AG09319 (cell line): ENCODE measurements at regions not wholly inside any gene's neighbourhood (a gene's known extent, or its start where the extent isn't known, plus 50 kb on each side); places are given as distances from the start of the nearest gene placed in this dataset.

Experiments used
- DNase-seq: peaks from one replicate; pipeline ENCODE4 v3.0.0-alpha.2; 2010; ENCODE audit warnings: low read depth; ENCODE audit errors: extremely low read depth
- TF ChIP-seq, protein P1 (sequence below): IDR thresholded peaks from 2 replicates; pipeline ENCODE4 v1.5.1; 2011; ENCODE audit warnings: low read depth, mild to moderate bottlenecking, inconsistent platforms, low read length, moderate library complexity

DNA sequence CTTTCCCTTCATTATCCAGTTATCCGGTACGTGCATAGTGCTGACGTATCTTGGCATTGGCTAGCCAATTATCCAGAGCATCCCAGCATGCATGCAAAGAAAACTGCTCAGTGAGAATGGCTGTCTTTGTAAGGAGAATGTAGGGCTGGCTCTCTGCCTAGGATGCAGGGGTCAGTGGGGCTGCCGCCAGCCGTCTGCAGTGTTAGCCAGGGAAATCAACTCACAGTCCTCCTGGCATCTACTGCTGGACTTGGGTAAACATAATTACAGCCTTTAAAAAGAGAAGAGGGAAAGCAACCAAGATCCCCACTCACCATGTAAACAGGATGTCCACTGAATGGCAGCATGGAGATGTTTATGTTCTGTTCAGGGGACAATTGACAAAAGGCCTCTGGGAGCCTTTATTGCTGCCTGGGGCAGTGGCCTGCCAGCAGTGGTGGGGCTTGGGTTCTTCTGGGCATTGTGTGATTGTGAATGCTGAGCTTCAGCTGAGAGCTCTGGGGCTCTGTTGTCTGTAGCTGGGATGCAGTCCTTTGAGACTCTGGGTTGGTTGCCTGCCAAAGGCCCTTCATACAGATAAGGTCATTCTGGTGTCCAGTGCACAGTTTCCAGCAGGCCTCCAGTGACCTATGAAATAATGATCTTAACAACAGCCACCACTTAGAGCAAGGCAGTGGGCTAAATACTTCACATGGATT lies 121.8 kb downstream of the TBC1D30 start:
- TF ChIP-seq, protein P1, sequence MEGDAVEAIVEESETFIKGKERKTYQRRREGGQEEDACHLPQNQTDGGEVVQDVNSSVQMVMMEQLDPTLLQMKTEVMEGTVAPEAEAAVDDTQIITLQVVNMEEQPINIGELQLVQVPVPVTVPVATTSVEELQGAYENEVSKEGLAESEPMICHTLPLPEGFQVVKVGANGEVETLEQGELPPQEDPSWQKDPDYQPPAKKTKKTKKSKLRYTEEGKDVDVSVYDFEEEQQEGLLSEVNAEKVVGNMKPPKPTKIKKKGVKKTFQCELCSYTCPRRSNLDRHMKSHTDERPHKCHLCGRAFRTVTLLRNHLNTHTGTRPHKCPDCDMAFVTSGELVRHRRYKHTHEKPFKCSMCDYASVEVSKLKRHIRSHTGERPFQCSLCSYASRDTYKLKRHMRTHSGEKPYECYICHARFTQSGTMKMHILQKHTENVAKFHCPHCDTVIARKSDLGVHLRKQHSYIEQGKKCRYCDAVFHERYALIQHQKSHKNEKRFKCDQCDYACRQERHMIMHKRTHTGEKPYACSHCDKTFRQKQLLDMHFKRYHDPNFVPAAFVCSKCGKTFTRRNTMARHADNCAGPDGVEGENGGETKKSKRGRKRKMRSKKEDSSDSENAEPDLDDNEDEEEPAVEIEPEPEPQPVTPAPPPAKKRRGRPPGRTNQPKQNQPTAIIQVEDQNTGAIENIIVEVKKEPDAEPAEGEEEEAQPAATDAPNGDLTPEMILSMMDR = no peak
- peak; percentile 18 for DNase-seq

DNA sequence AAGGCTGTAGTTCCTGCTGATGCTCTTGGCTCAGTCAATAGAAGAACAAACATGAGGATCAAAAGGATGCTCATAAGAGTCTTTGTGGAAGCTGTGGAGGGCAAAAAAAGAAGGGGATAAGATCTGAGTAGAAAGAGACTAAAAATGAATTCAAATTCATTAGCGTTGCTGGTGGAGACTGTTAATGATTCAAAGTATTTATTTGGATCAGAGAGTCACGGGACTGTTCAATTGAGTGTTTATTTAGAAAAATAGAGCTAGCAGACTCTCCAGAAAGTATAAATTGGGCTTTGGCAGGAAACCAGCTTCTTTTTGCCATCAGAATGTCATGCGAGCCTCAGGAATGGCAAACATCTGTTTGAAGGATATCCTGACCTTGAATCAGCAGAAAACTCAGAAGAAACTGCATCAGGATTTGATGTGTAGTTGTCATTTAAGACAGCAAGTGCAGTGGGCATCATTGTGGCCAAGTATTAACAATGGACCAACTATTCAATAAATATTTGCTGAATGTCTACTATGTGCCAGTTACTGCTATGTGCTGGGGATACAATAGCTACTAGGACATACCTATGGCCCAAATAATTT lies 126.4 kb downstream of the TBC1D30 start:
- TF ChIP-seq, protein P1 = no peak
- no peak for DNase-seq

GRCh38 chr12:64951944-64952343 lies 127.5 kb downstream of the TBC1D30 start:
- no peak for DNase-seq
- TF ChIP-seq, protein P1 = no peak

DNA sequence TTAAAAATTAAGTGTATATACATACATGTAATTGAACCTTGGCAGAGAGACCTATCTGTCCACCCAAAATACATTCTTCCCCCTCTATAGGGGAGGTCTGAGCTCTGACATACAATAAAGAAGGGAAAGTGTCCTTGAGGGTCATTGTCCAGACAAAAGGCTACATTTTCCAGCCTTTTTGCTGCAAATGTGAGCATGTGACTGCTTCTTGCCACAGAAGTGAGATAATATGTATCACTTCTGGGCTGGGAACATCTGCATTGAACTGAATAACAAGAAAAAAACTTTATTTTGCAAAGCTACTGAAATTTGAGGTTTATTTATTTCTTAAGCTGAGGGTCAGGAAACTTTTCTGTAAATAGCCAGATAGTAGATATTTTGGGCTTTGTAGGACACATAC lies 131.3 kb downstream of the TBC1D30 start:
- no peak for DNase-seq
- TF ChIP-seq, protein P1 = no peak

- DNase-seq = no peak
- TF ChIP-seq, protein P1 = no peak
These were observed 141.5 kb downstream of the TBC1D30 start for GRCh38 chr12:64965920-64966319.

DNA sequence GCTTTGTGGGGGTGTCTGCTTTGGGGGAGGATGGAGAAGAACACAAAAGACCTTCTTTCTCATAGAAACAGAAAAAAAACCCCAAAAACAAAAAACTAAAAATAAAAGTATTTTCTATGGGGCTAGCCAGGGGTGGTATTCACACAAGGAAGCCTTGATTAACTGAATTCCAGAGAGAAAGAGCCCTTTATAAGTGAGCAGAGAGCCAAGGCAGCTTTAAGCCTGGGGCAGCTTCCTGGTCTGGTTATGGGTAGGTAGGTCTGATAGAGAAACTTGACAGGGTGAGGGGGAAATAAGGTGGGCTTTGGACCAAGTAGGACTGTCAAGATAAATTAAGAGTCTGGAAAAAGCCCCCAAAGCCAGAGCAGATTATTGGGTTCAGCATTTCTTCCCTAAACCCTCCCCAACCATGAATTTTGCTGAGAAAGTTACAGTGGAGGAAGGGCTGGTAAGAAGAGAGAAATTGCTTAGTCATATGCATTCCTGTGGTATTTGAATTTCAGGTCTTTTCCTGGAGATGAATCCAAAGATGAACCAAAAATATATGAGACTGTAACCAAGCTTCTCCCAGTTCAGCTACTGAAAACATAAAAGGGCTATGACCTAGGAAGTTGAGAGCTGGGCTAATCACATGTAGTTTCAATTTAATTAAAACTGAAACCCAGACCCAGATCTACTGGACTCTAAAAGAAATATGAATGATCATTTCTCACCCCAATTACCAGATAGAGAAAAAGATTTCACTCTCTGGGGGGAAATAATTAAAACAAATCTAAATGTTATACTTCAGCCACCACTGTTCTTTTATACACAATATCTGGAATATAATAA lies 144.8 kb downstream of the TBC1D30 start:
- no peak for DNase-seq
- TF ChIP-seq, protein P1 = no peak

GRCh38 chr12:64976131-64976530 lies 145.0 kb downstream of the WIF1 start:
- TF ChIP-seq, protein P1 = no peak
- DNase-seq = no peak
